Glutamatergic neuron (in vitro differentiated cells): ENCODE measurements at regions not wholly inside any gene's neighbourhood (a gene's known extent, or its start where the extent isn't known, plus 50 kb on each side); places are given as distances from the start of the nearest gene placed in this dataset.

Experiments used
- DNase-seq: peaks from one replicate; pipeline ENCODE4 v3.0.0; 2022
- H3K27ac Mint-ChIP-seq: one replicate; pipeline ENCODE4 v1.8.0; 2020; ENCODE audit warnings: mild to moderate bottlenecking, mixed read lengths, inconsistent platforms; ENCODE audit not compliant: unreplicated experiment
- H3K27me3 Mint-ChIP-seq: one replicate; pipeline ENCODE4 v1.8.0; 2020; ENCODE audit warnings: mild to moderate bottlenecking, moderate library complexity, mixed read lengths, inconsistent platforms; ENCODE audit not compliant: unreplicated experiment
- H3K36me3 Mint-ChIP-seq: one replicate; pipeline ENCODE4 v1.8.0; 2020; ENCODE audit warnings: mild to moderate bottlenecking, mixed read lengths, inconsistent platforms; ENCODE audit not compliant: unreplicated experiment
- H3K4me1 Mint-ChIP-seq: one replicate; pipeline ENCODE4 v1.8.0; 2020; ENCODE audit warnings: mild to moderate bottlenecking, low read depth, mixed read lengths, inconsistent platforms; ENCODE audit not compliant: unreplicated experiment
- H3K4me3 Mint-ChIP-seq: one replicate; pipeline ENCODE4 v1.8.0; 2020; ENCODE audit warnings: mild to moderate bottlenecking, mixed read lengths, inconsistent platforms; ENCODE audit not compliant: unreplicated experiment
- H3K9me3 Mint-ChIP-seq: one replicate; pipeline ENCODE4 v1.8.0; 2020; ENCODE audit warnings: mild to moderate bottlenecking, moderate library complexity, mixed read lengths, inconsistent platforms; ENCODE audit not compliant: unreplicated experiment
- TF ChIP-seq, protein P1 (sequence below): fragments of 200-600 bp; sonication (generic); IDR thresholded peaks from one replicate; pipeline ENCODE4 v1.5.0; 2021; ENCODE audit not compliant: partially characterized antibody, unreplicated experiment

DNA sequence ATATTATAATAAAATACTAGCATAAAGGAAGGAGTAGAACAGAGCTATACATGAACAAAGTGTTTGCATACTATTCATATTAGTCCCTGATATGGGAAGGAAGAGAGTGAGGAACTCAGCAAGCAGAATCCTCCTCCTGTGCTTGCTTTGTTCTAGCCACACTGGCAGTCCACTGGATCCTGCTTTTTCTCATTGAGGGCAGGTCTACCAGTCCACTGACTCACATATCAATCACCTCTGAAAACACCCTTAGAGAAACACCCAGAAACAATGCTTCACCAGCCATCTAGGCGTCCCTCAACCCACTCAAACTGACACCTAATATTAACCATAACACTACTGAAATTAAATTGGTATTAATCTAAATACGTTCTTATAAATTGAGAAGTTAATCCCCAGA, 1861.7 kb upstream of the SEL1L start:
- no peaks in the 10 kb centered on the region for H3K27me3 Mint-ChIP-seq
- TF ChIP-seq, protein P1, sequence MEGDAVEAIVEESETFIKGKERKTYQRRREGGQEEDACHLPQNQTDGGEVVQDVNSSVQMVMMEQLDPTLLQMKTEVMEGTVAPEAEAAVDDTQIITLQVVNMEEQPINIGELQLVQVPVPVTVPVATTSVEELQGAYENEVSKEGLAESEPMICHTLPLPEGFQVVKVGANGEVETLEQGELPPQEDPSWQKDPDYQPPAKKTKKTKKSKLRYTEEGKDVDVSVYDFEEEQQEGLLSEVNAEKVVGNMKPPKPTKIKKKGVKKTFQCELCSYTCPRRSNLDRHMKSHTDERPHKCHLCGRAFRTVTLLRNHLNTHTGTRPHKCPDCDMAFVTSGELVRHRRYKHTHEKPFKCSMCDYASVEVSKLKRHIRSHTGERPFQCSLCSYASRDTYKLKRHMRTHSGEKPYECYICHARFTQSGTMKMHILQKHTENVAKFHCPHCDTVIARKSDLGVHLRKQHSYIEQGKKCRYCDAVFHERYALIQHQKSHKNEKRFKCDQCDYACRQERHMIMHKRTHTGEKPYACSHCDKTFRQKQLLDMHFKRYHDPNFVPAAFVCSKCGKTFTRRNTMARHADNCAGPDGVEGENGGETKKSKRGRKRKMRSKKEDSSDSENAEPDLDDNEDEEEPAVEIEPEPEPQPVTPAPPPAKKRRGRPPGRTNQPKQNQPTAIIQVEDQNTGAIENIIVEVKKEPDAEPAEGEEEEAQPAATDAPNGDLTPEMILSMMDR, result no peak
- H3K4me3 Mint-ChIP-seq, result no peak overlapping the region
- H3K9me3 Mint-ChIP-seq, result no peaks in the 10 kb centered on the region
- H3K27ac Mint-ChIP-seq, result no peak overlapping the region
- H3K4me1 Mint-ChIP-seq, result no peaks in the 10 kb centered on the region
- DNase-seq, result no peak
- no peaks in the 10 kb centered on the region for H3K36me3 Mint-ChIP-seq

DNA sequence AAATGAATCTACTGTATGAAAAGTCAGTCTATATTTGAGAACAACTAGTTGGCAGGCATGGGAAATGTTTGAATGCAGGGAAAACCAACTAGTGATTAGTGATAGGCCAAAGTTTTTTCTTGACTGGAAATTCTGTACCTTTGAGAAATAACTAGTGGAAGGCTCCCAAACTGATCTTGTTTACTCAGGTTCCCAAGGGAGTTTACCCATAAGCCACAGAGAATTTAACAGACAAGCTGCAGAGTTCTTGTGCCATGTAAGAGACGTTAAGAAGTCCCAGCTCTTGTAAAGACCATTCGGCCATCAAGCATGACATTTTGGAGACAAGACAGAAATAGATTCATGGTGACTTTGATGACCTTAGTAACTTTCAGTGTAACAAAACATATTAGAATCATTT, 1882.8 kb upstream of the SEL1L start:
- Mint-ChIP-seq H3K27me3 (no peaks in the 10 kb centered on the region), H3K36me3 (no peaks in the 10 kb centered on the region), H3K4me1 (no peaks in the 10 kb centered on the region), H3K9me3 (no peaks in the 10 kb centered on the region), H3K4me3 (no peak overlapping the region), H3K27ac (no peak overlapping the region)
- no peak for DNase-seq
- TF ChIP-seq, protein P1, result no peak

DNA sequence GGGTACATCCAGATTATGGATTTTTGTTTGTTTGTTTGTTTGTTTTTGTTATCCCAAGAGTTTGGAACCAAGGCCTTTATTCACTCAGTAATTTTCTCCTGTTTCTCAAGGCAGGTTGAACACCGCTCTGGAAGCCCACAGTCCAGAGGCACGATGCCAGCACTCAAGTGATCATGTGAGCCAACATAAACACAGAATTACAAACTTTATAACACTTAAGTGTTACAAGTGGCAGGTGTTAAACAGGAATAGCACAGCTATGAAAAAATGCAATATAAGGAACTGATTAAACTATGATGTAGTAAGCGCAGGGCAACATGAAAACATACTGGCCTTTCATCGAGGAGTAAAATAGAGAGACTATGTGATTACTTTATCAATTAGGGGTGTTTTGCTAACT, 1885.8 kb upstream of the SEL1L start:
- no peaks in the 10 kb centered on the region for H3K27me3 Mint-ChIP-seq
- TF ChIP-seq, protein P1, result no peak
- H3K4me1 Mint-ChIP-seq, result no peaks in the 10 kb centered on the region
- H3K4me3 Mint-ChIP-seq, result no peak overlapping the region
- no peak for DNase-seq
- no peaks in the 10 kb centered on the region for H3K36me3 Mint-ChIP-seq
- no peaks in the 10 kb centered on the region for H3K9me3 Mint-ChIP-seq
- no peak overlapping the region for H3K27ac Mint-ChIP-seq

DNA sequence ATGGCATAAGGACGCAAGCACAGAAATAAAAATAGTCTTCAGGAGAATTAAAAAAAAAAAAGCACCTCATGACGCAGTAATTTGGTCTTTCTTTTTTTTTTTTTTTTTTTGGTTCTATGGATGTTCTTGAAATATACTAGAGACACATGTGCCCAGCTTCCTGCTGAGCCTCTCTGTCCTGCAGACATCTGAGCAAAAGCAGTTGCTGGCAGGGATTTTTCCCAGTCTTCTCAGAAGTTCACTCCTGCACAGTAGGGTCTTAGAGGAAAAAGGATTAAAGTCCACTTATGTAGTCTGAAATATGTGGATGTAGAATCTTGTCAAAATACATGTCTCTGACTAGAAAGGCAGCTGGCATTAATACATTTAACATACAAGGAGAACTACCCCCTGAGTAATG, 1888.1 kb upstream of the SEL1L start:
- Mint-ChIP-seq H3K36me3 (no peaks in the 10 kb centered on the region), H3K27ac (no peak overlapping the region), H3K9me3 (no peaks in the 10 kb centered on the region), H3K27me3 (no peaks in the 10 kb centered on the region), H3K4me1 (no peaks in the 10 kb centered on the region), H3K4me3 (no peak overlapping the region)
- DNase-seq, result no peak
- TF ChIP-seq, protein P1, result no peak

DNA sequence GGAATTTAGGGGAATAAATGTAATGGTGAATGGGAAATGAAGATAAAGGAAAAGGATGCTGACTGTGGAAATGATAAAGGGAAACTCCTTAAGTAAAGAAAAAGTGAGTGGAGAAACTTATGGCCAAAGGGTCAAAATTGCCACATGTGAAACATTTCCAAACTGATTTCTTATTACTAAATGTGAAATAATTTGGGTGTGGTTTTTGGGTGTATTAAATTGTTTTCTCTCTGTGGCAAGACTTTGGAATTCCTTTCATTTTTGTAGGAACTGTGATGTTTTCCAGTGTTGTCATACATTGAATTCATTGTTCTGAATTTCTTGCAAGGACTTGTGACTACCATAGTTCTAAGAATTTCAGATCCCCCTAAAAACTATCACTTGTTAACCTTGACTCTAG, 1891.5 kb upstream of the SEL1L start:
- no peaks in the 10 kb centered on the region for H3K4me1 Mint-ChIP-seq
- no peak for DNase-seq
- TF ChIP-seq, protein P1, result no peak
- no peaks in the 10 kb centered on the region for H3K27me3 Mint-ChIP-seq
- no peaks in the 10 kb centered on the region for H3K9me3 Mint-ChIP-seq
- no peak overlapping the region for H3K27ac Mint-ChIP-seq
- H3K4me3 Mint-ChIP-seq, result no peak overlapping the region
- H3K36me3 Mint-ChIP-seq, result no peaks in the 10 kb centered on the region
